Gastrocnemius medialis (tissue), 4 donors: ENCODE measurements at regions not wholly inside any gene's neighbourhood (a gene's known extent, or its start where the extent isn't known, plus 50 kb on each side); places are given as distances from the start of the nearest gene placed in this dataset.

ENCODE experiments used
- ATAC-seq, 2 donors: fragments of 150-250 bp; one replicate each; pipeline ENCODE4 v1.9.1; 2016
- DNase-seq, 2 donors: peaks; one replicate each; pipeline ENCODE4 v3.0.0-alpha.2; 2019
- H3K27ac ChIP-seq, 4 donors: fragments of 200-600 bp; sonication (generic); 1 replicate in 1 of 4; 2 replicates in 3 of 4; pipeline ENCODE4 v1.5.1; 2016 to 2018; ENCODE audit warnings: mild to moderate bottlenecking in 2 of 4, moderate library complexity in 1 of 4
- H3K27me3 ChIP-seq, 3 donors: fragments of 200-600 bp; sonication (generic) in 2 of 3; 1 replicate in 1 of 3; 2 replicates in 2 of 3; pipeline versions ENCODE4 v1.5.1 to v1.6.0; 2016 to 2019; ENCODE audit warnings: mild to moderate bottlenecking in 1 of 3, moderate library complexity in 1 of 3
- H3K36me3 ChIP-seq, 2 donors: fragments of 200-600 bp; sonication (generic) in 1 of 2; one replicate each; pipeline ENCODE4 v1.5.1; 2017 to 2018
- H3K4me1 ChIP-seq, 2 donors: fragments of 200-600 bp; sonication (generic) in 1 of 2; one replicate each; pipeline ENCODE4 v1.5.1; 2016 to 2017; ENCODE audit warnings: mild to moderate bottlenecking in 2 of 2
- H3K4me3 ChIP-seq, 4 donors: fragments of 200-600 bp; sonication (generic) in 3 of 4; 1 replicate in 1 of 4; 2 replicates in 3 of 4; pipeline ENCODE4 v1.5.1; 2016 to 2019; ENCODE audit warnings: mild to moderate bottlenecking in 2 of 4
- H3K9me3 ChIP-seq, 3 donors: fragments of 200-600 bp; sonication (generic) in 2 of 3; 1 replicate in 1 of 3; 2 replicates in 2 of 3; pipeline ENCODE4 v1.5.1; 2016 to 2019
- POLR2A ChIP-seq, 2 donors: fragments of 450-650 bp; IDR thresholded peaks; one replicate each; pipeline ENCODE4 v1.6.1; 2017; ENCODE audit warnings: antibody characterized with exemption in 2 of 2, mild to moderate bottlenecking in 2 of 2, moderate library complexity in 2 of 2
- in situ Hi-C, 4 donors: fragments of 200-750 bp; cut with MboI; loops; one replicate each; pipeline versions ENCODE4 v1.15.0 to v1.8.0; 2017; ENCODE audit warnings: low sequenced_read_pairs in 4 of 4
- intact Hi-C: fragments of 100-400 bp; cut with DNase I; formaldehyde crosslinking; loops from one replicate; pipeline ENCODE4 v1.15.1; 2023; ENCODE audit warnings: low total_unique reads
- TF ChIP-seq, protein P1 (sequence below), 5 experiments: fragments of 450-650 bp in 3 of 5; fragments of 200-600 bp in 2 of 5; sonication (generic) in 2 of 5; IDR thresholded peaks in 4 of 5; conservative IDR thresholded peaks in 1 of 5; 1 replicate in 4 of 5; 2 replicates in 1 of 5; pipeline ENCODE4 v1.5.1; 2016 to 2019; ENCODE audit warnings: antibody characterized with exemption in 5 of 5, mild to moderate bottlenecking in 3 of 5, moderate library complexity in 3 of 5

GRCh38 chr15:62439543-62440016, 274.5 kb upstream of the C2CD4B start:
- Histone ChIP-seq H3K27ac (peak overlapping the region; percentile 38 to 69 (median 56)), H3K9me3 (no peaks in the 10 kb centered on the region), H3K4me3 (no peak overlapping the region), H3K36me3 (no peaks in the 10 kb centered on the region), H3K4me1 (peaks cover 35 to 52% of the 10 kb centered on the region in 2 donors), H3K27me3 (no peaks in the 10 kb centered on the region)
- TF ChIP-seq, protein P1, sequence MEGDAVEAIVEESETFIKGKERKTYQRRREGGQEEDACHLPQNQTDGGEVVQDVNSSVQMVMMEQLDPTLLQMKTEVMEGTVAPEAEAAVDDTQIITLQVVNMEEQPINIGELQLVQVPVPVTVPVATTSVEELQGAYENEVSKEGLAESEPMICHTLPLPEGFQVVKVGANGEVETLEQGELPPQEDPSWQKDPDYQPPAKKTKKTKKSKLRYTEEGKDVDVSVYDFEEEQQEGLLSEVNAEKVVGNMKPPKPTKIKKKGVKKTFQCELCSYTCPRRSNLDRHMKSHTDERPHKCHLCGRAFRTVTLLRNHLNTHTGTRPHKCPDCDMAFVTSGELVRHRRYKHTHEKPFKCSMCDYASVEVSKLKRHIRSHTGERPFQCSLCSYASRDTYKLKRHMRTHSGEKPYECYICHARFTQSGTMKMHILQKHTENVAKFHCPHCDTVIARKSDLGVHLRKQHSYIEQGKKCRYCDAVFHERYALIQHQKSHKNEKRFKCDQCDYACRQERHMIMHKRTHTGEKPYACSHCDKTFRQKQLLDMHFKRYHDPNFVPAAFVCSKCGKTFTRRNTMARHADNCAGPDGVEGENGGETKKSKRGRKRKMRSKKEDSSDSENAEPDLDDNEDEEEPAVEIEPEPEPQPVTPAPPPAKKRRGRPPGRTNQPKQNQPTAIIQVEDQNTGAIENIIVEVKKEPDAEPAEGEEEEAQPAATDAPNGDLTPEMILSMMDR (IDR thresholded peaks at IDR 0.05 in 4 of 5, conservative IDR thresholded peaks at IDR 0.05 in 1 of 5), result no peak
- TF ChIP-seq POLR2A (IDR thresholded peaks at IDR 0.05), result no peak
- in situ Hi-C loops, result no loop called here
- DNase-seq (peak; percentile 34 to 55), ATAC-seq (peak; percentile 71 to 78)
- intact Hi-C loops, result loop anchor here (5.0 kb wide), 1 partner anchor 37 kb away; no protein-coding TSS in a partner anchor

GRCh38 chr15:62440362-62441105, 275.4 kb upstream of the C2CD4B start:
- DNase-seq, result no peak
- intact Hi-C loops, result no loop called here
- no peak for TF ChIP-seq POLR2A (IDR thresholded peaks at IDR 0.05)
- TF ChIP-seq, protein P1 (IDR thresholded peaks at IDR 0.05 in 4 of 5, conservative IDR thresholded peaks at IDR 0.05 in 1 of 5), result no peak
- peak overlapping the region; percentile 38 to 69 (median 56) for H3K27ac ChIP-seq
- no peaks in the 10 kb centered on the region for H3K27me3 ChIP-seq
- peak in 1 of 2 donors; percentile 18 for ATAC-seq
- in situ Hi-C loops, result no loop called here
- H3K9me3 ChIP-seq, result no peaks in the 10 kb centered on the region
- no peaks in the 10 kb centered on the region for H3K36me3 ChIP-seq
- peaks cover 39 to 57% of the 10 kb centered on the region in 2 donors for H3K4me1 ChIP-seq
- H3K4me3 ChIP-seq, result no peak overlapping the region

GRCh38 chr15:62444104-62445022, 279.3 kb upstream of the C2CD4B start:
- intact Hi-C loops, result no loop called here
- peak in 1 of 2 donors; percentile 25 for DNase-seq
- peak overlapping the region in 3 of 4 donors; percentile 10 to 59 (median 32) for H3K27ac ChIP-seq

DNA sequence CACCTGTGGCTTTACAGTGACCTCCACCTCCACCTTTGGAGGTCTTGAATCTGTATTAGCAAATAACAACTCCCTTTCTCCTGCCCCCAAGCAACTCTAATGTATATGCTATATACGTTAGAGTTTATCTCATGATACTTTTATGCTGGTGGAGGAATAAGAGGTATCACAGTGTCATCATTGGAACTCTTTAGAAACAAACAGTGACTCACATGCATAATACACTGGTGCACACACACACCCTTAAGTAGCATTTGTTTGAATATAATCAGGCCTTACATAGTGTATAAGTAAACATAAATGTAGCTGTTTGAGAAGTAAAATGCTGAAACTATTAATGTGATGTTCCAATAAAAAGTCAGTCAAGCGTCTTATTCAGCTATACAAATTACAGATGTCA, 280.2 kb upstream of the C2CD4B start:
- DNase-seq (no peak), ATAC-seq (no peak)
- TF ChIP-seq POLR2A (IDR thresholded peaks at IDR 0.05), result no peak
- TF ChIP-seq, protein P1 (IDR thresholded peaks at IDR 0.05 in 4 of 5, conservative IDR thresholded peaks at IDR 0.05 in 1 of 5), result no peak
- no peaks in the 10 kb centered on the region for H3K36me3 ChIP-seq
- H3K4me1 ChIP-seq, result peaks cover 36 to 60% of the 10 kb centered on the region in 2 donors
- no peak overlapping the region for H3K4me3 ChIP-seq
- in situ Hi-C loops, result no loop called here
- H3K27me3 ChIP-seq, result no peaks in the 10 kb centered on the region
- intact Hi-C loops, result no loop called here
- peak overlapping the region in 1 of 4 donors; percentile 15 for H3K27ac ChIP-seq
- H3K9me3 ChIP-seq, result no peaks in the 10 kb centered on the region

More at GRCh38 chr15:62444104-62445022, 279.3 kb upstream of the C2CD4B start:
- H3K4me3 ChIP-seq, result no peak overlapping the region
- no peaks in the 10 kb centered on the region for H3K36me3 ChIP-seq
- H3K27me3 ChIP-seq, result no peaks in the 10 kb centered on the region
- H3K9me3 ChIP-seq, result no peaks in the 10 kb centered on the region
- in situ Hi-C loops, result no loop called here
- no peak for TF ChIP-seq POLR2A (IDR thresholded peaks at IDR 0.05)
- TF ChIP-seq, protein P1 (IDR thresholded peaks at IDR 0.05 in 4 of 5, conservative IDR thresholded peaks at IDR 0.05 in 1 of 5), result no peak
- ATAC-seq, result no peak
- peaks cover 45 to 60% of the 10 kb centered on the region in 2 donors for H3K4me1 ChIP-seq
